HEK293T (cell line): ENCODE measurements at regions not wholly inside any gene's neighbourhood (a gene's known extent, or its start where the extent isn't known, plus 50 kb on each side); places are given as distances from the start of the nearest gene placed in this dataset.

Experiments
- BHLHE40 ChIP-seq: fragments of 450-650 bp; IDR thresholded peaks from 2 replicates; pipeline ENCODE4 v1.6.1; 2016; ENCODE audit warnings: mild to moderate bottlenecking, moderate library complexity, borderline replicate concordance
- NFRKB ChIP-seq: fragments of 450-650 bp; IDR thresholded peaks from 2 replicates; pipeline ENCODE4 v1.6.1; 2016; ENCODE audit warnings: mild to moderate bottlenecking, moderate library complexity
- SP1 ChIP-seq: fragments of 450-650 bp; IDR thresholded peaks from 2 replicates; pipeline ENCODE4 v1.6.1; 2017
- TARDBP ChIP-seq: fragments of 450-650 bp; IDR thresholded peaks from 2 replicates; pipeline ENCODE4 v1.6.1; 2016

GRCh38 chr4:166673911-166674310 is 560.4 kb downstream of the SPOCK3 start:
- no peak for TF ChIP-seq TARDBP
- no peak for TF ChIP-seq SP1
- no peak for TF ChIP-seq NFRKB
- no peak for TF ChIP-seq BHLHE40
